Activated B cell treated with CpG ODN at 0.5 μM for 24 hours (primary cell): ENCODE measurements at regions not wholly inside any gene's neighbourhood (a gene's known extent, or its start where the extent isn't known, plus 50 kb on each side); places are given as distances from the start of the nearest gene placed in this dataset.

Source experiments
- ATAC-seq: fragments of 200-7000 bp; cut with Tn5 transposase; one replicate; pipeline ENCODE4 v1.10.0; 2021; ENCODE audit warnings: low read depth, mild to moderate bottlenecking, moderate library complexity
- CTCF ChIA-PET: fragments of 350-600 bp; sonication (Branson Sonifier 250); formaldehyde crosslinking; loops from one replicate; lab custom pipeline; 2021; ENCODE audit warnings: antibody characterized with exemption; lab: Charles Lee
- POLR2A ChIA-PET: fragments of 350-600 bp; sonication (Branson Sonifier 250); formaldehyde crosslinking; loops from one replicate; lab custom pipeline; 2021; ENCODE audit warnings: antibody characterized with exemption; lab: Charles Lee
- DNase-seq: peaks from one replicate; pipeline ENCODE4 v3.0.0; 2022
- H3K27ac Mint-ChIP-seq: one replicate; pipeline ENCODE4 v1.8.0; 2020; ENCODE audit warnings: mixed read lengths
- H3K27me3 Mint-ChIP-seq: one replicate; pipeline ENCODE4 v1.8.0; 2021; ENCODE audit warnings: mixed read lengths
- H3K36me3 Mint-ChIP-seq: one replicate; pipeline ENCODE4 v1.8.0; 2021; ENCODE audit warnings: low read depth, mixed read lengths
- H3K4me1 Mint-ChIP-seq: one replicate; pipeline ENCODE4 v1.8.0; 2021; ENCODE audit warnings: mixed read lengths
- H3K4me3 Mint-ChIP-seq: one replicate; pipeline ENCODE4 v1.8.0; 2020; ENCODE audit warnings: mild to moderate bottlenecking, mixed read lengths
- H3K9me3 Mint-ChIP-seq: one replicate; pipeline ENCODE4 v1.8.0; 2020; ENCODE audit warnings: mixed read lengths
- intact Hi-C: fragments of 100-400 bp; cut with micrococcal nuclease; formaldehyde crosslinking; loops from one replicate; pipeline ENCODE4 v1.15.1; 2024
- TF ChIP-seq, protein P1 (sequence below): fragments of 200-600 bp; IDR thresholded peaks from one replicate; pipeline ENCODE4 v1.8.0; 2022; ENCODE audit warnings: antibody characterized with exemption, mild to moderate bottlenecking

DNA sequence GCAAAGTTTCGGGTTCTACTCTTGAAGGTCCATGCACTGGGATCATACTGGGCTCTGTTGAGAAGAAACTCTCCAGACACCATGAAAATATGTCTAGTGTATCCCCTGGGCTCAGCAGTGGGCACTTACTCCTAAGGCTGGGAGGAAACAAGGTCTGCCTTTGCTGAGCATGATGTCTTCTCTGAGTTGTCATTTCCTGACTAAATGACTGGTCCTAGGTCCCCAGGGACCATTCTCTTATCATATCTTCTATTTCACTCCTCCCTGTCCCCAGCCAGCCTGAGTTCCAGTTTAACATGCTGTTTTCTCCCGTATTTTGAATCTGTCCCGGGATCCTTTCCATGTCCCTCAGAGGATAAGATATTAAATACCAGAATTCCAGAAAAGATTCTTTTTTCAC is 225.4 kb downstream of the MTRR start:
- POLR2A ChIA-PET: no interaction called here
- Mint-ChIP-seq H3K9me3 (no peaks in the 10 kb centered on the region), H3K4me3 (no peak overlapping the region), H3K27me3 (no peaks in the 10 kb centered on the region), H3K36me3 (no peaks in the 10 kb centered on the region), H3K27ac (no peak overlapping the region), H3K4me1 (no peaks in the 10 kb centered on the region)
- CTCF ChIA-PET: no interaction called here
- TF ChIP-seq, protein P1, sequence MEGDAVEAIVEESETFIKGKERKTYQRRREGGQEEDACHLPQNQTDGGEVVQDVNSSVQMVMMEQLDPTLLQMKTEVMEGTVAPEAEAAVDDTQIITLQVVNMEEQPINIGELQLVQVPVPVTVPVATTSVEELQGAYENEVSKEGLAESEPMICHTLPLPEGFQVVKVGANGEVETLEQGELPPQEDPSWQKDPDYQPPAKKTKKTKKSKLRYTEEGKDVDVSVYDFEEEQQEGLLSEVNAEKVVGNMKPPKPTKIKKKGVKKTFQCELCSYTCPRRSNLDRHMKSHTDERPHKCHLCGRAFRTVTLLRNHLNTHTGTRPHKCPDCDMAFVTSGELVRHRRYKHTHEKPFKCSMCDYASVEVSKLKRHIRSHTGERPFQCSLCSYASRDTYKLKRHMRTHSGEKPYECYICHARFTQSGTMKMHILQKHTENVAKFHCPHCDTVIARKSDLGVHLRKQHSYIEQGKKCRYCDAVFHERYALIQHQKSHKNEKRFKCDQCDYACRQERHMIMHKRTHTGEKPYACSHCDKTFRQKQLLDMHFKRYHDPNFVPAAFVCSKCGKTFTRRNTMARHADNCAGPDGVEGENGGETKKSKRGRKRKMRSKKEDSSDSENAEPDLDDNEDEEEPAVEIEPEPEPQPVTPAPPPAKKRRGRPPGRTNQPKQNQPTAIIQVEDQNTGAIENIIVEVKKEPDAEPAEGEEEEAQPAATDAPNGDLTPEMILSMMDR: no peak
- intact Hi-C loops: no loop called here
- no peak for ATAC-seq
- DNase-seq: no peak

DNA sequence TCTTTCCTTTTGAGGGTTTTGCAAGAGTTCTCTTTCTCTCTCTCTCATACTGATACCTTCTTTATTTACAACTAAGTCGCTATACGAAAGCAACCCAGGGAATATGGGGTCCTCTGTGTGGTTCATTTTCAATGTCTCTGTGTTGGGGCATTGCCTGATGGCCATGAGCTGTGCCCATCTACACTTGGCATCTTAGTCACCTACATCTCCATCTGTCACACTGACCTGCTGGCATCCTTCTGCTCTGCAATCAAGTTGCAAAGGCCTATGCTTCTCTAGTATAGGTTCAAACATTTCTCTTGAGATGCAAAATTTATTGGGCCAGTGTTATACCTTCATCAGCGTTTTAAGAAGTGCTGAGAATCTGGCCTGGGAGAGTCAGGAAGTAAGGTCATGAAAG is 228.2 kb downstream of the MTRR start:
- CTCF ChIA-PET: no interaction called here

DNA sequence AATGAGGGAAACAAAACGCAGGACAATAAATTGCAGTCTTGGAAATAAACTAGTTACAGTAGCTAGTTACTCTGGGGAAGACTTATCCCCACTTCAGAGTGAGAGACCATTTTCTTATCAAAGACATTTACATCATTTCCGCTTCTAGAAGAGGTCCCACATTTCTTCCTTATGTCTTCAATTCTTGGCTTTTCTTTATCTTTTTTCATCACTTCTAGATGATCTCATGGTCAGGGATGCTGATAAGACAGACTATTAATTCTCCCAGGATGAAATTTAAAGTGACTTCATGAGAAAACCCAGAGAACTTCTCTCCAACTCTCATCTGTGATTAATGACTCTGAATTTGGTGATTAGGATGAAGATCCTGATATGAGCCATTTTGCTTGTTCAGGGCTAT is 229.1 kb downstream of the MTRR start:
- no peak for ATAC-seq
- no peak overlapping the region for H3K4me3 Mint-ChIP-seq
- peaks cover 2% of the 10 kb centered on the region for H3K9me3 Mint-ChIP-seq
- no peak overlapping the region for H3K27ac Mint-ChIP-seq
- intact Hi-C loops: no loop called here
- CTCF ChIA-PET: no interaction called here
- no peaks in the 10 kb centered on the region for H3K36me3 Mint-ChIP-seq
- DNase-seq: no peak
- TF ChIP-seq, protein P1: no peak
- H3K4me1 Mint-ChIP-seq: no peaks in the 10 kb centered on the region
- POLR2A ChIA-PET: no interaction called here
- no peaks in the 10 kb centered on the region for H3K27me3 Mint-ChIP-seq

More for the DNA sequence above, 228.2 kb downstream of the MTRR start:
- DNase-seq (no peak), ATAC-seq (no peak)
- Mint-ChIP-seq H3K36me3 (no peaks in the 10 kb centered on the region), H3K4me1 (no peaks in the 10 kb centered on the region), H3K27ac (no peak overlapping the region), H3K9me3 (peaks cover 2% of the 10 kb centered on the region), H3K4me3 (no peak overlapping the region), H3K27me3 (no peaks in the 10 kb centered on the region)
- TF ChIP-seq, protein P1: no peak
- POLR2A ChIA-PET: no interaction called here
- intact Hi-C loops: no loop called here

DNA sequence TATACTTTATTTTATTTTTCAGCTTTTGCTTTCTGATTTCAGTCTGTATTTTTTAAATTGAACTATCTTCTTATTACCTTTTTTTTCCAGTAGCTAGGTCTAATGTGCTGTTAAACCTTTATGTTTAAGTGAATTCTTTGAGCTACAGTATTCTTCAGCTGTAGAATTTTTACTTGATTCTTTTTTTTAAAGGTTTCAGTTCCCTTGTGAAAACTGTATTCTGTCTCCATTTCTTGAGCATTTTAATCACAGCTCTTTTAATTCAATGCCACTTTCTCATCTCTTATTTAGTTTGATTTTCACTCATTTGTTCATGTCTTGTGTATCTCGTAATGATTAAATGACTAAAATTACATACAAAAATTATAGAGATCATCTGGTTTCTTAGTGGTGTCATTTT is 233.8 kb downstream of the MTRR start:
- Mint-ChIP-seq H3K4me1 (no peaks in the 10 kb centered on the region), H3K36me3 (no peaks in the 10 kb centered on the region), H3K9me3 (peaks cover 2% of the 10 kb centered on the region), H3K27ac (no peak overlapping the region), H3K27me3 (no peaks in the 10 kb centered on the region), H3K4me3 (no peak overlapping the region)
- ATAC-seq (no peak), DNase-seq (no peak)
- TF ChIP-seq, protein P1: no peak
- ChIA-PET CTCF (no interaction called here), POLR2A (no interaction called here)
- intact Hi-C loops: no loop called here

DNA sequence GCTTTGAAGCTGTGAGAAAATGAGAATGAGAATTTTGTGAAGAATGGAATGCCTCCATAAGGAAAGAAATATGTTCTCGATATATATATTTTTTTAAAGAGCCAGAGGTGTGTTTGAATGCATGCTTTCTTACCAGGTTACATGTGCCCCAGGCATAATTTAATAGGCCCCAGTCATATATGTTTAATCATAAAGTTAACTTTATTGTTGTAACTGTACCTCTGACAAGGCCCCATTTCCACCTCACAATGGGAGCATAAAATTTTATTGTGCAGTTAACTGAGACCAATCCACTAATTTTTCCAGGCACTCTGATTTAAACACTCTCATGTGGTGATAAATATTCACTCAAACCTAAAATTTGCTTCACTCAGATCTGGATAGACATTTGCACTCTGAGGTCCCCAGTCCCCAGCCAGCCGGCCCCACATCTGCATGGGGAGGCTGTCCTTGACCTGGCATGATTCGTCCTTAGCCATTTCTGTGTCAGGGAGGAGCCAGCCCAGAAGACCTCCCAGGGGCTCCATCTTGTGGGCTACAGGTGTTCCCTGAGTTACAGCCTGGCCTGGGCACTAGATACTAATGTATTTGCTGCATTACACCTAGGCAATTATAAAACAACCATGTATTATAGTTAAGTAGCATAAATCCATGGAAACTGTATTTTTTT is 245.8 kb downstream of the MTRR start:
- DNase-seq (no peak), ATAC-seq (no peak)
- H3K36me3 Mint-ChIP-seq: no peaks in the 10 kb centered on the region
- TF ChIP-seq, protein P1: no peak
- H3K27me3 Mint-ChIP-seq: no peaks in the 10 kb centered on the region
- no peaks in the 10 kb centered on the region for H3K9me3 Mint-ChIP-seq
- ChIA-PET POLR2A (no interaction called here), CTCF (no interaction called here)
- no peak overlapping the region for H3K4me3 Mint-ChIP-seq
- no peaks in the 10 kb centered on the region for H3K4me1 Mint-ChIP-seq
- H3K27ac Mint-ChIP-seq: no peak overlapping the region
- intact Hi-C loops: loop anchor here (5.0 kb wide), 1 partner anchor 187 kb away; no protein-coding TSS in a partner anchor
